ENCODE measurements at regions not wholly inside any gene's neighbourhood (a gene's known extent, or its start where the extent isn't known, plus 50 kb on each side); places are given as distances from the start of the nearest gene placed in this dataset.
"Not testable (repeated sequence)": the region's sequence is repeated elsewhere in the genome, so short reads cannot be mapped to it uniquely, and the experiment has no call there.

GRCh38 chr17:15877882-15878500 is 66.9 kb upstream of the ADORA2B start:
- not testable (repeated sequence) for H3K4me3 ChIP-seq; H3K4me1 ChIP-seq (ENCODE audit: control insufficient read depth in 5 of 5, insufficient read depth in 5 of 5, low read length in 5 of 5); H3K36me3 ChIP-seq (ENCODE audit: control insufficient read depth in 4 of 4, insufficient read depth in 4 of 4, low read length in 4 of 4); H3K27me3 ChIP-seq (ENCODE audit: control insufficient read depth in 3 of 3, insufficient read depth in 3 of 3, low read length in 2 of 3); ATAC-seq (ENCODE audit: insufficient read depth, low FRiP score); H3K9ac ChIP-seq (ENCODE audit: insufficient read depth in 1 of 2, low read length in 2 of 2); H3K9me3 ChIP-seq (ENCODE audit: control insufficient read depth in 4 of 4, insufficient read depth in 3 of 4, low read length in 3 of 4); H3K27ac ChIP-seq (ENCODE audit: low read depth in 1 of 2, low read length in 1 of 2); DNase-seq
- 84 to 85% methylated on average over 7 of the region's 7 CpGs for WGBS, 2 donors

- ATAC-seq (ENCODE audit: insufficient read depth, low FRiP score) = no peak
- H3K9ac ChIP-seq (ENCODE audit: insufficient read depth in 1 of 2, low read length in 2 of 2) = no peak overlapping the region
- no peak for DNase-seq
- WGBS, 2 donors = 91 to 95% methylated on average over 8 of the region's 8 CpGs
- no peaks in the 10 kb centered on the region for H3K27me3 ChIP-seq (ENCODE audit: control insufficient read depth in 3 of 3, insufficient read depth in 3 of 3, low read length in 2 of 3)
- H3K4me1 ChIP-seq (ENCODE audit: control insufficient read depth in 5 of 5, insufficient read depth in 5 of 5, low read length in 5 of 5) = peaks cover 0 to 2% (median 0%) of the 10 kb centered on the region in 5 donors
- H3K27ac ChIP-seq (ENCODE audit: low read depth in 1 of 2, low read length in 1 of 2) = no peak overlapping the region
- H3K9me3 ChIP-seq (ENCODE audit: control insufficient read depth in 4 of 4, insufficient read depth in 3 of 4, low read length in 3 of 4) = no peaks in the 10 kb centered on the region
- no peak for TF ChIP-seq CTCF (IDR thresholded peaks at IDR 0.05; ENCODE audit: control extremely low read depth, extremely low read depth)
- H3K36me3 ChIP-seq (ENCODE audit: control insufficient read depth in 4 of 4, insufficient read depth in 4 of 4, low read length in 4 of 4) = no peaks in the 10 kb centered on the region
- H3K4me3 ChIP-seq = no peak overlapping the region
Measured at GRCh38 chr17:15882058-15882720, 62.7 kb upstream of the ADORA2B start.

- TF ChIP-seq CTCF (IDR thresholded peaks at IDR 0.05; ENCODE audit: control extremely low read depth, extremely low read depth) = no peak
Measured at GRCh38 chr17:15882777-15883176, 62.2 kb upstream of the ADORA2B start.

GRCh38 chr17:15883617-15884111 is 61.3 kb upstream of the ADORA2B start:
- no peaks in the 10 kb centered on the region for H3K36me3 ChIP-seq (ENCODE audit: control insufficient read depth in 4 of 4, insufficient read depth in 4 of 4, low read length in 4 of 4)
- H3K9me3 ChIP-seq (ENCODE audit: control insufficient read depth in 4 of 4, insufficient read depth in 3 of 4, low read length in 3 of 4) = no peaks in the 10 kb centered on the region
- H3K4me1 ChIP-seq (ENCODE audit: control insufficient read depth in 5 of 5, insufficient read depth in 5 of 5, low read length in 5 of 5) = peaks cover 0 to 2% (median 0%) of the 10 kb centered on the region in 5 donors
- 74 to 80% methylated on average over 8 of the region's 8 CpGs for WGBS, 2 donors
- no peak overlapping the region for H3K4me3 ChIP-seq
- ATAC-seq (ENCODE audit: insufficient read depth, low FRiP score) = peak; percentile 53
- no peaks in the 10 kb centered on the region for H3K27me3 ChIP-seq (ENCODE audit: control insufficient read depth in 3 of 3, insufficient read depth in 3 of 3, low read length in 2 of 3)
- no peak for TF ChIP-seq CTCF (IDR thresholded peaks at IDR 0.05; ENCODE audit: control extremely low read depth, extremely low read depth)
- H3K9ac ChIP-seq (ENCODE audit: insufficient read depth in 1 of 2, low read length in 2 of 2) = no peak overlapping the region
- no peak overlapping the region for H3K27ac ChIP-seq (ENCODE audit: low read depth in 1 of 2, low read length in 1 of 2)
- DNase-seq = no peak

More at GRCh38 chr17:15882777-15883176, 62.2 kb upstream of the ADORA2B start:
- H3K4me1 ChIP-seq (ENCODE audit: control insufficient read depth in 5 of 5, insufficient read depth in 5 of 5, low read length in 5 of 5) = peaks cover 0 to 2% (median 0%) of the 10 kb centered on the region in 5 donors
- no peak overlapping the region for H3K4me3 ChIP-seq
- H3K36me3 ChIP-seq (ENCODE audit: control insufficient read depth in 4 of 4, insufficient read depth in 4 of 4, low read length in 4 of 4) = no peaks in the 10 kb centered on the region
- H3K27ac ChIP-seq (ENCODE audit: low read depth in 1 of 2, low read length in 1 of 2) = no peak overlapping the region
- DNase-seq (no peak), ATAC-seq (ENCODE audit: insufficient read depth, low FRiP score) (no peak)
- no peaks in the 10 kb centered on the region for H3K9me3 ChIP-seq (ENCODE audit: control insufficient read depth in 4 of 4, insufficient read depth in 3 of 4, low read length in 3 of 4)
- WGBS, 2 donors = 76 to 94% methylated on average over 4 of the region's 4 CpGs
- no peaks in the 10 kb centered on the region for H3K27me3 ChIP-seq (ENCODE audit: control insufficient read depth in 3 of 3, insufficient read depth in 3 of 3, low read length in 2 of 3)
- no peak overlapping the region for H3K9ac ChIP-seq (ENCODE audit: insufficient read depth in 1 of 2, low read length in 2 of 2)

Data from lung (tissue), 11 donors.